ENCODE measurements at regions not wholly inside any gene's neighbourhood (a gene's known extent, or its start where the extent isn't known, plus 50 kb on each side); places are given as distances from the start of the nearest gene placed in this dataset.

GRCh38 chr6:94050515-94050914 is 631.2 kb upstream of the EPHA7 start:
- no peak for DNase-seq

- no peak for DNase-seq
These were observed 629.6 kb upstream of the EPHA7 start for GRCh38 chr6:94049001-94049400.

GRCh38 chr6:94045099-94045829 is 625.9 kb upstream of the EPHA7 start:
- no peak for DNase-seq

- DNase-seq: no peak
These were observed 622.8 kb upstream of the EPHA7 start for GRCh38 chr6:94041945-94042709.

GRCh38 chr6:94036024-94036423 is 616.7 kb upstream of the EPHA7 start:
- DNase-seq: no peak

GRCh38 chr6:94027374-94027773 is 608.0 kb upstream of the EPHA7 start:
- DNase-seq: no peak

- DNase-seq: no peak
These were observed 607.2 kb upstream of the EPHA7 start for GRCh38 chr6:94026575-94026974.

- no peak for DNase-seq
These were observed 586.5 kb upstream of the EPHA7 start for GRCh38 chr6:94005835-94006234.

GRCh38 chr6:93992976-93993375 is 573.6 kb upstream of the EPHA7 start:
- no peak for DNase-seq

GRCh38 chr6:93989630-93990029 is 570.3 kb upstream of the EPHA7 start:
- DNase-seq: no peak

- DNase-seq: no peak
These were observed 566.6 kb upstream of the EPHA7 start for GRCh38 chr6:93985953-93986352.

GRCh38 chr6:93975159-93975558 is 555.8 kb upstream of the EPHA7 start:
- DNase-seq: no peak

- DNase-seq: no peak
These were observed 555.0 kb upstream of the EPHA7 start for GRCh38 chr6:93974332-93974731.

- no peak for DNase-seq
These were observed 553.4 kb upstream of the EPHA7 start for GRCh38 chr6:93972791-93973190.

- peak; percentile 8 for DNase-seq
These were observed 551.3 kb upstream of the EPHA7 start for GRCh38 chr6:93970684-93971083.

GRCh38 chr6:93968126-93968525 is 548.8 kb upstream of the EPHA7 start:
- no peak for DNase-seq

GRCh38 chr6:93964926-93965325 is 545.6 kb upstream of the EPHA7 start:
- DNase-seq: no peak

- DNase-seq: no peak
These were observed 545.0 kb upstream of the EPHA7 start for GRCh38 chr6:93964321-93964720.

- no peak for DNase-seq
These were observed 543.2 kb upstream of the EPHA7 start for GRCh38 chr6:93962566-93962965.

- DNase-seq: no peak
These were observed 535.2 kb upstream of the EPHA7 start for GRCh38 chr6:93954584-93954983.

- DNase-seq: no peak
These were observed 524.3 kb upstream of the EPHA7 start for GRCh38 chr6:93943661-93944060.

GRCh38 chr6:93940381-93940780 is 521.0 kb upstream of the EPHA7 start:
- DNase-seq: no peak

- DNase-seq: no peak
These were observed 512.8 kb upstream of the EPHA7 start for GRCh38 chr6:93932175-93932574.

- no peak for DNase-seq
These were observed 508.4 kb upstream of the EPHA7 start for GRCh38 chr6:93927731-93928130.

- no peak for DNase-seq
These were observed 500.0 kb upstream of the EPHA7 start for GRCh38 chr6:93919365-93919764.
